Uterus (tissue), 3 donors: ENCODE measurements at regions not wholly inside any gene's neighbourhood (a gene's known extent, or its start where the extent isn't known, plus 50 kb on each side); places are given as distances from the start of the nearest gene placed in this dataset.

Source experiments
- DNase-seq, 2 donors: peaks; one replicate each; pipeline ENCODE4 v3.0.0-alpha.2; 2019 to 2020
- H3K27ac ChIP-seq, 2 donors: fragments of 200-600 bp; sonication (generic); 1 replicate in 1 of 2; 2 replicates in 1 of 2; pipeline ENCODE4 v1.5.1; 2016 to 2018
- H3K27me3 ChIP-seq, 2 donors: fragments of 200-600 bp; sonication (generic); one replicate each; pipeline ENCODE4 v1.5.1; 2018 to 2019; ENCODE audit warnings: control low read depth in 1 of 2
- H3K36me3 ChIP-seq, 2 donors: fragments of 200-600 bp; sonication (generic); one replicate each; pipeline ENCODE4 v1.5.1; 2019; ENCODE audit warnings: control low read depth in 1 of 2
- H3K4me1 ChIP-seq, 2 donors: fragments of 200-600 bp; sonication (generic); one replicate each; pipeline ENCODE4 v1.5.1; 2018 to 2019; ENCODE audit warnings: control low read depth in 1 of 2
- H3K4me3 ChIP-seq, 2 donors: fragments of 200-600 bp; sonication (generic); 1 replicate in 1 of 2; 2 replicates in 1 of 2; pipeline ENCODE4 v1.5.1; 2018 to 2019; ENCODE audit warnings: mild to moderate bottlenecking in 1 of 2
- H3K9me3 ChIP-seq, 2 donors: fragments of 200-600 bp; sonication (generic); one replicate each; pipeline ENCODE4 v1.5.1; 2019; ENCODE audit warnings: control low read depth in 1 of 2
- POLR2A ChIP-seq, 2 donors: fragments of 450-650 bp; IDR thresholded peaks; one replicate each; pipeline ENCODE4 v1.6.1; 2016; ENCODE audit warnings: antibody characterized with exemption in 2 of 2, mild to moderate bottlenecking in 1 of 2, moderate library complexity in 1 of 2
- intact Hi-C: fragments of 100-400 bp; cut with DNase I; formaldehyde crosslinking; loops from one replicate; pipeline ENCODE4 v1.15.1; 2023; ENCODE audit warnings: low total_unique reads
- TF ChIP-seq, protein P1 (sequence below), 4 experiments: fragments of 200-600 bp in 2 of 4; fragments of 450-650 bp in 2 of 4; sonication (generic) in 2 of 4; IDR thresholded peaks; one replicate each; pipeline ENCODE4 v1.5.1; 2016 to 2019; ENCODE audit warnings: antibody characterized with exemption in 4 of 4, mild to moderate bottlenecking in 2 of 4, moderate library complexity in 1 of 4
- donor health status: DM: yes; HTN: yes; CAD: no.

DNA sequence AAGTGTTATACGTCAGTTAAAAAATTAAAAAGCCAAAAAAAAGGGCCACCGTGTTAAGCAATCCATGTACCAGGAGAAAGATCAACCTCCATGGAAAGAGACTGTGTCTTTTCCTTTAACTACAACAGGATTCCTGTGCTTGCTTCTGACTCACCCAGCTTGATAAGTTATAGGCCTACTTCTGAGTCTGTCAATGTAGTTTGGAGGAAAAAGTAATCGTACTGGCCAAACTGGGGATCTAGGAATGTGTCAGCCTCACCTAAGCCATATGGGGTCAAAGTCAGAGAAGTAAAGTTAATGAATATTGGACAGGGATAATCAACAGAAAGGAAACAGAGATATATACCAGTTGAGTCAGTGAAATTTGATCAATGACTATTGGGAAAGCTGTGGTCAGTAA, 470.8 kb upstream of the SLIT2 start:
- peaks cover 0 to 6% of the 10 kb centered on the region in 2 donors for H3K9me3 ChIP-seq
- TF ChIP-seq, protein P1, sequence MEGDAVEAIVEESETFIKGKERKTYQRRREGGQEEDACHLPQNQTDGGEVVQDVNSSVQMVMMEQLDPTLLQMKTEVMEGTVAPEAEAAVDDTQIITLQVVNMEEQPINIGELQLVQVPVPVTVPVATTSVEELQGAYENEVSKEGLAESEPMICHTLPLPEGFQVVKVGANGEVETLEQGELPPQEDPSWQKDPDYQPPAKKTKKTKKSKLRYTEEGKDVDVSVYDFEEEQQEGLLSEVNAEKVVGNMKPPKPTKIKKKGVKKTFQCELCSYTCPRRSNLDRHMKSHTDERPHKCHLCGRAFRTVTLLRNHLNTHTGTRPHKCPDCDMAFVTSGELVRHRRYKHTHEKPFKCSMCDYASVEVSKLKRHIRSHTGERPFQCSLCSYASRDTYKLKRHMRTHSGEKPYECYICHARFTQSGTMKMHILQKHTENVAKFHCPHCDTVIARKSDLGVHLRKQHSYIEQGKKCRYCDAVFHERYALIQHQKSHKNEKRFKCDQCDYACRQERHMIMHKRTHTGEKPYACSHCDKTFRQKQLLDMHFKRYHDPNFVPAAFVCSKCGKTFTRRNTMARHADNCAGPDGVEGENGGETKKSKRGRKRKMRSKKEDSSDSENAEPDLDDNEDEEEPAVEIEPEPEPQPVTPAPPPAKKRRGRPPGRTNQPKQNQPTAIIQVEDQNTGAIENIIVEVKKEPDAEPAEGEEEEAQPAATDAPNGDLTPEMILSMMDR (IDR thresholded peaks at IDR 0.05), result no peak
- TF ChIP-seq POLR2A (IDR thresholded peaks at IDR 0.05), result no peak
- no peaks in the 10 kb centered on the region for H3K36me3 ChIP-seq
- no peak overlapping the region for H3K27ac ChIP-seq
- no peaks in the 10 kb centered on the region for H3K27me3 ChIP-seq
- no peaks in the 10 kb centered on the region for H3K4me1 ChIP-seq
- intact Hi-C loops, result no loop called here
- DNase-seq, result no peak
- no peak overlapping the region for H3K4me3 ChIP-seq

DNA sequence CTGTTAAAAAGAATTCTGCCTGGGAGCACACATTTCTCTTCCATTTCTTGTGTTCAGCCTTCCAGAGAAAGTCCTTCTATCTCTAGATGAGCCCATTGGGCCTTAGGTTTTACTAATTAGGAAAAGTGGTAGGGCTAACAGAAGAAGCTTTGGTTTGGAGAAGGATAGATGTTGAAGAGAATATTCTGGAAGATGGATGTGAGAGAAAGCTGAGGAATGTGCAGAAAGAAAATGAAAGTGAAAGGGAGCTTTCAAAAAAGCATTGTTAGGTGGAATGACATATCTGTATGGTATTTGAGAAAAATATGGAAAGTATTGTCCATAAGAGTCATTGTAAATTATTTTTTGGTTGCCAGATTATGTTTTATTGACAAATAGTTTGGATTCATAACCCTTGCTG, 474.8 kb upstream of the SLIT2 start:
- TF ChIP-seq POLR2A (IDR thresholded peaks at IDR 0.05), result no peak
- intact Hi-C loops, result no loop called here
- Histone ChIP-seq H3K27ac (no peak overlapping the region), H3K27me3 (no peaks in the 10 kb centered on the region), H3K4me3 (no peak overlapping the region), H3K4me1 (no peaks in the 10 kb centered on the region), H3K9me3 (no peaks in the 10 kb centered on the region), H3K36me3 (no peaks in the 10 kb centered on the region)
- no peak for DNase-seq

DNA sequence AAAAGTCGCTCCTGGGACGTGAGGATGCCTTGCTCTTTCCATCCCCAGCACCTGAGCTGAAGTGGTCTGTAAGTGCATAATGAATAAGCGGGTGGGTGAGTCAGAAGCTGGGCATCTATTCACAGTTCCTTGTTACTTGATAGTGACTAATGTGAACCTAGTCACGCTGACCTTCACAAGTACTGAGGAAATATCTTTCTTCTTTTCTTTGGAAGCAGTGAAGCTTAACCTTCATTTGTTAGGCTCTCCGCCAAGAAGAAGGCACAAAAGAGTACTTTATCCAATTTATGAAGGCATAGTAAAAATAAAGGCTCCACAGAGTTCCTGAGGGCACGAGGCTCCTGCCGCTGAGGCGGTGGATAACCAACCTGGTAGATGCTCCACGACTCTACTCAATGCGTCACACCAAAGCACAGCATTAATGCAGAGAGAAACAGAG, 475.7 kb upstream of the SLIT2 start:
- no peak overlapping the region for H3K27ac ChIP-seq
- TF ChIP-seq POLR2A (IDR thresholded peaks at IDR 0.05), result no peak
- TF ChIP-seq, protein P1 (IDR thresholded peaks at IDR 0.05), result no peak
- intact Hi-C loops, result no loop called here
- H3K27me3 ChIP-seq, result no peaks in the 10 kb centered on the region
- H3K36me3 ChIP-seq, result no peaks in the 10 kb centered on the region
- no peak for DNase-seq
- H3K4me3 ChIP-seq, result no peak overlapping the region
- no peaks in the 10 kb centered on the region for H3K9me3 ChIP-seq
- no peaks in the 10 kb centered on the region for H3K4me1 ChIP-seq

DNA sequence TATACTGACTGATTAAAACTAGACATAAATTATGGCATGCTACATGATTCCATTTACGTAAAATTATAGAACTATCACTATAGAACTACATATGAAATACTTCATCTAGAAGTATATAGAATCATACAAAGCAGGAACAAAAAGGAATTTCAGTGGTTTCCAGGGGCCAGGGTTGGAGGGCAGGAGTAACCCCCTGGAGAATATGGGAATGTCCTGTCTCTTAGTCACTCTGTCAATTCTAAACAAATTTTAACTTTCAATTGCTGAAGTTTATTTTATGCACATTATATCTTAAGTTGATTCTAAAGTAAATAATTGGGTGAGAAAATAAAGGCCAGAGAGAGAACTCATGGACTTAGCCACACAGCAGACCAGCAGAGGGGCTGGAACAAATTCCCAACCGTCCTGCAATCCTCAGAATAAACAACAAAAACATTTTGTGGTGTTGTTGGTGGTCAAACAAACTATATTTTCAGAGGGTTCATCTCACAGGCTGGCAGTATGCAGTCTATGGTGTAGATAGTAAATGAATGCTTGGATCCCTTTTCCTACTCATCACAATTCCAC, 476.9 kb upstream of the SLIT2 start:
- H3K4me1 ChIP-seq, result no peaks in the 10 kb centered on the region
- no peak for TF ChIP-seq POLR2A (IDR thresholded peaks at IDR 0.05)
- TF ChIP-seq, protein P1 (IDR thresholded peaks at IDR 0.05), result no peak
- no peak overlapping the region for H3K4me3 ChIP-seq
- intact Hi-C loops, result no loop called here
- no peaks in the 10 kb centered on the region for H3K36me3 ChIP-seq
- H3K27me3 ChIP-seq, result no peaks in the 10 kb centered on the region
- no peaks in the 10 kb centered on the region for H3K9me3 ChIP-seq
- DNase-seq, result no peak
- no peak overlapping the region for H3K27ac ChIP-seq

DNA sequence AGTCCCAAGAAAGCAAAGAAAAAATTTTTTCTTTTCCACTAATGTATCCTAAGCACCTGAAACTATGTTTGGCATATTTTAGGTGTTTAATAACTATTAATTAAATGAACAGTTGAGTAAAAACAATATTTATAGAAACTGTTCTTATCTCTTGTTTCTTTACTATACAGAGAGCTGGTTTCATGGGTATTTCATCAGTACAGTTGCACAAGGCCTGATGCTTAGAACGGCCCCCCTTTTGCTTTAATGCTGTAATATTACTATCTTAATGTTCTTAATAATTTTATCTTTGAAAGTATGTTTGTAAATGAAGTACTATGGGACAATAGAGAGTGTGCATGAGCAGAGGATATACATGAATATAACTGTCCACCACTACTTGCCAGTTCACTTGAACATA, 479.1 kb upstream of the SLIT2 start:
- intact Hi-C loops, result no loop called here
- no peak for TF ChIP-seq POLR2A (IDR thresholded peaks at IDR 0.05)
- TF ChIP-seq, protein P1 (IDR thresholded peaks at IDR 0.05), result no peak
- Histone ChIP-seq H3K27me3 (no peaks in the 10 kb centered on the region), H3K27ac (no peak overlapping the region), H3K4me1 (no peaks in the 10 kb centered on the region), H3K9me3 (no peaks in the 10 kb centered on the region), H3K4me3 (no peak overlapping the region), H3K36me3 (peaks cover 0 to 2% of the 10 kb centered on the region in 2 donors)
- no peak for DNase-seq

DNA sequence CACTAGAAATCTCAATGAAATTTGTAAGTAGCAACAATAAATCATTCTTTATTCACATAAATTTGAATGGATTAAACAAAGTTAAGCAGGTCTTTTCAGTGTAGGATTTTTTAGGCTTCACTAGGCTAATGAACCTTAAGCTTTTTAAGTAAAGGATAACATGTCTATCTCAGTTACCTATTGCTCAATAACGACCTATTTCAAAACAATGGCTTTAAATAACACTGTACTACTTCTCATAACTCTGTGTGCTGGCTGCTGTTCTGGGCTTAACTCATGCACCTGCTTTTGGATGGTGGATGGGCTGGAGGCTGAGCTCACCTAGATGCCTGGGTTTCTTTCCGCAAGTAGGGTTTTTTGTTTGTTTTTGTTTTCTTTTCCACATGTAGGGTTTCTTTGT, 495.0 kb upstream of the SLIT2 start:
- intact Hi-C loops, result no loop called here
- no peak overlapping the region for H3K4me3 ChIP-seq
- H3K27ac ChIP-seq, result no peak overlapping the region
- H3K4me1 ChIP-seq, result no peaks in the 10 kb centered on the region
- TF ChIP-seq POLR2A (IDR thresholded peaks at IDR 0.05), result no peak
- TF ChIP-seq, protein P1 (IDR thresholded peaks at IDR 0.05), result no peak
- no peaks in the 10 kb centered on the region for H3K36me3 ChIP-seq
- H3K27me3 ChIP-seq, result no peaks in the 10 kb centered on the region
- DNase-seq, result no peak
- H3K9me3 ChIP-seq, result no peaks in the 10 kb centered on the region
